Activated T-cell treated with anti-CD3 and anti-CD28 coated beads for 24 hours (primary cell): ENCODE measurements at regions not wholly inside any gene's neighbourhood (a gene's known extent, or its start where the extent isn't known, plus 50 kb on each side); places are given as distances from the start of the nearest gene placed in this dataset.
"Not testable (repeated sequence)": the region's sequence is repeated elsewhere in the genome, so short reads cannot be mapped to it uniquely, and the experiment has no call there.

Experiments used
- DNase-seq: peaks from one replicate; pipeline ENCODE4 v3.0.0-alpha.2; 2020; ENCODE audit warnings: low read depth

DNA sequence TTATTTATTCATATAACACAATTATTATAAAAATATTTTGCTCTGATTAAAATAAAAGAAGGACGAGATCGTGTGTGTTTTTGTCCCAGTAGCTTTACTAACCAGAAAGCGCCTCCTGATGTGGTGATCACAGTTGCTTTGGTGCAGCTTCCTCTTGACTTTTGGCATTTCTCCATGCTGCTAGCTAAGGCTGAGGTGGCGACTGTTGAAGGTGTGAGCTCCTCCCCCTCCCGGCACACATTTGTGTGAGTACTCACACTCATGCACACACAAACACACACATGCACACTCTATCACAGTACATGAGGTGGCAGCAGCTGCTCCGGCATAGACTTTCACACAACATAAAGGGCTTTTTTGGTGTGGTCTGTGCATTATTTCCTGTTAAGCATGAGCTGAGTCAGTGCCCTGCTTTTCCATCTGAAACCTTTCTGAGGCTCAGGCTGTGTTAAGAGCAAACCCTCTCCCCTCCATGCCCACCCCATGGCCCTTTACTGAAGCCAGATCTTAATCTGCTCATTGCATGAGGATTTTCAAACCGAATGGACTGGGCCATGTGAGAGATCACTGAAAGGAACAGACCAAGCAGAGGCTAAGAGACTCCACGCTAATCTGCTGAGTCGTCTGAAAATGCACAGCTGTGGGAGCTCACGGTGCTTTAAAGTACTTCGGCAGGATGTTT is 53.3 kb downstream of the FOXD4L1 start:
- peak; percentile 43 for DNase-seq

- DNase-seq = not testable (repeated sequence)
These were observed 61.4 kb downstream of the FOXD4L1 start for GRCh38 chr2:113559820-113560219.

GRCh38 chr2:113562662-113563061 is 64.2 kb downstream of the FOXD4L1 start:
- DNase-seq = not testable (repeated sequence)

GRCh38 chr2:113566674-113567480 is 60.2 kb upstream of the RABL2A start:
- DNase-seq = not testable (repeated sequence)

GRCh38 chr2:113567481-113567849 is 59.6 kb upstream of the RABL2A start:
- not testable (repeated sequence) for DNase-seq

DNA sequence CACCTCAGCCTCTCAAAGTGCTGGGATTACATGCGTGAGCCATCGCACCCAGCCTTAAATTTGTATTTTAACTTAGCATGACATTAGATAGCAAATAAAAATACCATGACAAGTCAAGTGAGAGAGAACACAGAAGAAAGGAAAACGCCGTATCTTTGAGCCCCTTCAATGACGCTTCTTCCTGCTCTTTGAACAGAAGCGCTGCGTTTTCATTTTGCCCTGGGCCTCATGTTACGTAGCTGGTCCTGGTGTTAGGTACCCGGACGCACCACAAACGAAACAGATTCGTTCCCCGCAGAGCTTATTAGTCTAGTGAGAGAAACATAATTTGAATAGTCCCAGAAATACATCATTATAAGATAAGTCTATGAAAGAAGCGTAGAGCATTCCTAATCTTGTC is 58.8 kb upstream of the RABL2A start:
- not testable (repeated sequence) for DNase-seq

DNA sequence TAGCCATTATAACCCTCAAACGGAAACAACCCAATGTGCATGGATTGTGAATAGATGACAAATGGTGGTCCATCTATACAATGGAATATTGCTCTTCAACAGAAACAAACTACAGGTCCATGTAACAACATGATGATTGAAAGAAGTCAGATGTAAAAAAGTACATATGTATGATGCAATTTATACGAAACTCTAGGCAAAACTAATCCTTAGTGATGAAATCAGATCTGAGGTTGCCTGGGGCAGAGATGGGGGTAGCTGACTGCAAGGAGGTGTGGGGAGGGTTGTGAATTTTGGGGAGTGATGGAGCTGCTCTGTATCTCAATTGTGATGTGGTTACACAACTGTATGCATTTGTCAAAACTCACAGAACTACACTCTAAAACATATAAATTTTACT is 57.0 kb upstream of the RABL2A start:
- DNase-seq = not testable (repeated sequence)

DNA sequence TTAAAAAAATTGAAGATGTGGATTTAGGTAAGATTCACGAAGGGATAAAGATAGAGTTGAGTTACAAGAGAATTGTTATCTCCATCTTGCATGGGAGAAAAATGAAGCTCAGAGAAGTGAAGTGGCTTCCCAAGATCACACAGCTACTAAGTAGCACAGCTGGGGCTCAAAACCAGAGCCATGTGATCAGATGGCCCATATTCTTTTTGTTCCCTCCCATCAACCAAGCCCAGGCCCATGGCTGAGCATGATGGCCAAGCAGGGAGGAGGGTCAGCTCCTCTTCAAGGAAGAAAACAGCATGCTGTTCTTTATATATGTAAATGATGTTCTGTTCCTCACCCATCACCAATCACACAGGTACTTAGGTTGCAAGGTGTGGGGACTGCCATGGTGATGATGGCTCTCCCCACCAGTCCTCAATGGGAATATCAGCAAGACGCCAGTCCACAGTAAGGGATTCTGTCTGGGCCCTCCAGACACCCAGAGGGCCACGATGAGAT is 56.5 kb upstream of the RABL2A start:
- not testable (repeated sequence) for DNase-seq

DNA sequence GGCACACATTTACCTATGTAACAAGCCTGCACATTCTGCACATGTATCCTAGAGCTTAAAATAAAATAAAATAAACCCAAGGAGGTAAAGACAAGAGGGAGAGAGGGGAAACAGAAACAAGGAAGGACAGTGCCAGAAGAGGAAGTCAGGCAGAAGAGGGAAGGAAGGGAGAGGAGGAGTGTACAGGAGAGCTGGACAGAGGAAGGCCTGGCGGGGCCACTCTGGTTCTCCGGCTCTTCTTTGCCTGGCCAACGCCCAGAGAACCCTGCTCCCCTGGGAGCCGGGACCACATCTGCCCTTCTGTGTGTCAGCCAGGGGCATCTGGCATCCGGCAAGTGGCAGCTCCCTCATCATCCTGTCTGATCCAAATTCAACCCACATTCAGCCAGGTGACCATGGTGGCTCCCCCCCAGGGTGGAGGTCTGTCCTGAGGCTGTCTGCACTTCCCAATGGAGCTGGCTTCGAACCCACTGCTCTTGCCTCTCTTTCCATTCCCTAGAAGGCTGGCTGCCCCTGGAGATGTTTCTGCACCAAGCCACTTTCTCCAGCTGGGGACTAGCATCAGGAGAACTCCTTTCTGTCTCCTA is 55.5 kb upstream of the RABL2A start:
- not testable (repeated sequence) for DNase-seq

GRCh38 chr2:113575721-113576120 is 51.3 kb upstream of the RABL2A start:
- DNase-seq = not testable (repeated sequence)

GRCh38 chr2:113576353-113576752 is 50.7 kb upstream of the RABL2A start:
- not testable (repeated sequence) for DNase-seq
